Endothelial cell of umbilical vein (primary cell): ENCODE measurements at regions not wholly inside any gene's neighbourhood (a gene's known extent, or its start where the extent isn't known, plus 50 kb on each side); places are given as distances from the start of the nearest gene placed in this dataset.

Source experiments
- BruUV-seq: library from RNA; stranded (reverse); fragments of 400-500 nt; replicated peaks from 2 replicates; lab custom pipeline; 2021; lab: Mats Ljungman, UMichigan
- CTCF ChIA-PET: fragments of 300-600, 350-600 bp; sonication (Branson Sonifier 250); formaldehyde crosslinking; loops from one replicate; lab custom pipeline; 2021; ENCODE audit warnings: antibody characterized with exemption, inconsistent platforms; lab: Charles Lee
- POLR2A ChIA-PET: fragments of 300-600, 350-600 bp; sonication (Branson Sonifier 250); formaldehyde crosslinking; loops from one replicate; lab custom pipeline; 2021; ENCODE audit warnings: antibody characterized with exemption, inconsistent platforms; lab: Charles Lee
- DNase-seq: peaks from one replicate; pipeline ENCODE4 v3.0.0-alpha.2; 2011; ENCODE audit warnings: low read depth, low spot score
- FAIRE-seq: peaks from 2 replicates; lab custom pipeline; 2011; peaks lifted over from hg19 to GRCh38; lab: Jason Lieb, UNC
- H2AFZ ChIP-seq: 2 replicates; pipeline ENCODE4 v1.6.0; 2012; ENCODE audit warnings: low read depth, low read length, control low read depth, inconsistent platforms
- H3K27ac ChIP-seq: 2 replicates; pipeline ENCODE4 v1.5.1; 2011; ENCODE audit warnings: low read depth, mild to moderate bottlenecking, control low read depth, low read length, moderate library complexity; ENCODE audit not compliant: insufficient read depth
- H3K27me3 ChIP-seq, 2 experiments: 2 replicates each; pipeline versions ENCODE4 v1.6.0 to v1.6.1; 2011; ENCODE audit warnings: low read length in 2 of 2, mixed read lengths in 1 of 2; ENCODE audit not compliant: control insufficient read depth in 2 of 2, insufficient read depth in 2 of 2
- H3K36me3 ChIP-seq, 2 experiments: 2 replicates in 1 of 2; 3 replicates in 1 of 2; pipeline ENCODE4 v1.5.1; 2011; ENCODE audit warnings: low read length in 2 of 2, mild to moderate bottlenecking in 1 of 2, moderate library complexity in 1 of 2; ENCODE audit not compliant: control insufficient read depth in 2 of 2, insufficient read depth in 2 of 2; ENCODE audit errors: extremely low read depth in 1 of 2
- H3K4me1 ChIP-seq: 3 replicates; pipeline ENCODE4 v1.5.1; 2011; ENCODE audit warnings: mild to moderate bottlenecking, low read length; ENCODE audit not compliant: control insufficient read depth, insufficient read depth; ENCODE audit errors: extremely low read depth
- H3K4me2 ChIP-seq: 2 replicates; pipeline ENCODE4 v1.6.1; 2011; ENCODE audit warnings: low read length, control low read depth, mixed read lengths; ENCODE audit not compliant: insufficient read depth
- H3K4me3 ChIP-seq, 3 experiments: fragments of 200-600 bp in 1 of 3; sonication (generic), shearing (Covaris generic) in 1 of 3; replicated peaks in 1 of 3; 2 replicates each; pipeline ENCODE4 v1.5.1; 2011 to 2016; ENCODE audit warnings: control low read depth in 3 of 3, low read length in 3 of 3, mild to moderate bottlenecking in 2 of 3, inconsistent platforms in 1 of 3, low read depth in 1 of 3, moderate library complexity in 1 of 3; ENCODE audit not compliant: insufficient read depth in 1 of 3
- H3K79me2 ChIP-seq: 2 replicates; pipeline ENCODE4 v1.6.0; 2012; ENCODE audit warnings: low read length, inconsistent platforms; ENCODE audit not compliant: control insufficient read depth, insufficient read depth
- H3K9ac ChIP-seq: replicated peaks from 2 replicates; pipeline ENCODE3; 2011; ENCODE audit warnings: low read length, control low read depth; ENCODE audit not compliant: insufficient read depth; ENCODE audit errors: extremely low read depth
- H3K9me1 ChIP-seq: replicated peaks from 3 replicates; pipeline ENCODE4 v1.6.0; 2011; ENCODE audit warnings: mild to moderate bottlenecking, low read length; ENCODE audit not compliant: control insufficient read depth, insufficient read depth; ENCODE audit errors: extremely low read depth
- H3K9me3 ChIP-seq: replicated peaks from 2 replicates; pipeline ENCODE4 v1.5.1; 2012; ENCODE audit warnings: low read length, inconsistent platforms; ENCODE audit not compliant: control insufficient read depth, insufficient read depth
- H4K20me1 ChIP-seq: replicated peaks from 2 replicates; pipeline ENCODE3; 2011; ENCODE audit warnings: mild to moderate bottlenecking, low read length; ENCODE audit not compliant: control insufficient read depth, insufficient read depth; ENCODE audit errors: extremely low read depth
- CTCF ChIP-seq, 2 donors: IDR thresholded peaks; 1 replicate in 1 of 2; 2 replicates in 1 of 2; pipeline ENCODE4 v1.5.1; 2011; ENCODE audit warnings: low read length in 2 of 2, mild to moderate bottlenecking in 2 of 2, moderate library complexity in 2 of 2, control low read depth in 1 of 2, inconsistent platforms in 1 of 2, low read depth in 1 of 2; ENCODE audit not compliant: insufficient read depth in 1 of 2; ENCODE audit errors: extremely low read depth in 1 of 2
- EZH2 ChIP-seq: IDR thresholded peaks from 2 replicates; pipeline ENCODE4 v1.6.1; 2012; ENCODE audit warnings: borderline replicate concordance, low read depth, mild to moderate bottlenecking, moderate library complexity, low read length, inconsistent platforms; ENCODE audit not compliant: severe bottlenecking
- FOS ChIP-seq: IDR thresholded peaks from 2 replicates; pipeline ENCODE4 v1.6.1; 2011; ENCODE audit warnings: mild to moderate bottlenecking, low read length, moderate library complexity, borderline replicate concordance; ENCODE audit not compliant: insufficient read depth
- GATA2 ChIP-seq: IDR thresholded peaks from 2 replicates; pipeline ENCODE4 v1.7.0; 2011; ENCODE audit warnings: low read depth, mild to moderate bottlenecking, moderate library complexity, mixed read lengths, low read length; ENCODE audit not compliant: insufficient read length, insufficient read depth
- JUN ChIP-seq: IDR thresholded peaks from 2 replicates; pipeline ENCODE4 v1.6.1; 2011; ENCODE audit warnings: borderline replicate concordance, low read depth; ENCODE audit not compliant: insufficient read length, insufficient read depth
- MAX ChIP-seq: IDR thresholded peaks from 2 replicates; pipeline ENCODE4 v1.6.1; 2011; ENCODE audit not compliant: insufficient read depth, insufficient read length
- MYC ChIP-seq: IDR thresholded peaks from one replicate; pipeline ENCODE4 v1.6.1; 2011; ENCODE audit warnings: mild to moderate bottlenecking, low read depth, low read length
- POLR2A ChIP-seq: IDR thresholded peaks from 2 replicates; pipeline ENCODE4 v1.6.1; 2012; ENCODE audit warnings: low read depth, mild to moderate bottlenecking, control low read depth, low read length
- POLR2AphosphoS5 ChIP-seq: IDR thresholded peaks from 2 replicates; pipeline ENCODE4 v1.6.1; 2012; ENCODE audit warnings: low read depth, mild to moderate bottlenecking, control low read depth, low read length, moderate library complexity; ENCODE audit not compliant: insufficient read depth
- dilution Hi-C: fragments of 300-500 bp; cut with MboI; formaldehyde crosslinking; loops from one replicate; pipeline ENCODE4 v1.15.0; 2019; ENCODE audit warnings: low sequenced_read_pairs; ENCODE audit not compliant: extremely low pct_ligation_motif_present
- intact Hi-C: fragments of 100-400 bp; cut with micrococcal nuclease; formaldehyde crosslinking; loops from one replicate; pipeline ENCODE4 v1.10.0; 2022

- intact Hi-C loops (no loop called here), dilution Hi-C loops (no loop called here)
- BruUV-seq, result no TSS peak
- Histone ChIP-seq H3K27me3 (no peaks in the 10 kb centered on the region), H3K27ac (no peak overlapping the region), H3K9me1 (no peaks in the 10 kb centered on the region), H3K4me1 (no peaks in the 10 kb centered on the region), H3K36me3 (no peaks in the 10 kb centered on the region), H3K4me2 (no peak overlapping the region), H3K79me2 (no peaks in the 10 kb centered on the region), H4K20me1 (no peaks in the 10 kb centered on the region), H3K9me3 (no peaks in the 10 kb centered on the region), H3K9ac (no peak overlapping the region), H2AFZ (no peak overlapping the region), H3K4me3 (no peak overlapping the region)
- TF ChIP-seq CTCF (IDR thresholded peaks at IDR 0.05; ENCODE audit: extremely low read depth in 1 of 2, insufficient read depth in 1 of 2, low read depth in 1 of 2, low read length in 2 of 2) (no peak), EZH2 (no peak), JUN (no peak), MYC (no peak), MAX (no peak), FOS (no peak), GATA2 (no peak), POLR2A (no peak), POLR2AphosphoS5 (no peak)
- FAIRE-seq (no peak), DNase-seq (no peak)
- CTCF ChIA-PET, result no interaction called here
- POLR2A ChIA-PET, result no interaction called here
These were observed 457.2 kb upstream of the TMPO start for GRCh38 chr12:98058213-98058612.
